ENCODE measurements at regions not wholly inside any gene's neighbourhood (a gene's known extent, or its start where the extent isn't known, plus 50 kb on each side); places are given as distances from the start of the nearest gene placed in this dataset.

GRCh38 chr16:9297437-9298113 is 206.1 kb downstream of the HAPSTR1 start:
- no peak for DNase-seq (ENCODE audit: low read depth in 1 of 2, low spot score in 1 of 2)

GRCh38 chr16:9300252-9300651 is 208.8 kb downstream of the HAPSTR1 start:
- no peak for DNase-seq (ENCODE audit: low read depth in 1 of 2, low spot score in 1 of 2)

- no peak for DNase-seq (ENCODE audit: low read depth in 1 of 2, low spot score in 1 of 2)
Measured at GRCh38 chr16:9302072-9302471, 210.6 kb downstream of the HAPSTR1 start.

GRCh38 chr16:9306753-9307152 is 215.3 kb downstream of the HAPSTR1 start:
- DNase-seq (ENCODE audit: low read depth in 1 of 2, low spot score in 1 of 2), result no peak

GRCh38 chr16:9307446-9307845 is 216.0 kb downstream of the HAPSTR1 start:
- DNase-seq (ENCODE audit: low read depth in 1 of 2, low spot score in 1 of 2), result no peak

- DNase-seq (ENCODE audit: low read depth in 1 of 2, low spot score in 1 of 2), result no peak
Measured at GRCh38 chr16:9308356-9308801, 216.9 kb downstream of the HAPSTR1 start.

GRCh38 chr16:9308850-9309249 is 217.4 kb downstream of the HAPSTR1 start:
- no peak for DNase-seq (ENCODE audit: low read depth in 1 of 2, low spot score in 1 of 2)

- DNase-seq (ENCODE audit: low read depth in 1 of 2, low spot score in 1 of 2), result no peak
Measured at GRCh38 chr16:9309844-9310243, 218.4 kb downstream of the HAPSTR1 start.

- no peak for DNase-seq (ENCODE audit: low read depth in 1 of 2, low spot score in 1 of 2)
Measured at GRCh38 chr16:9311303-9311954, 220.0 kb downstream of the HAPSTR1 start.

GRCh38 chr16:9316008-9316407 is 224.6 kb downstream of the HAPSTR1 start:
- DNase-seq (ENCODE audit: low read depth in 1 of 2, low spot score in 1 of 2), result no peak

- DNase-seq (ENCODE audit: low read depth in 1 of 2, low spot score in 1 of 2), result no peak
Measured at GRCh38 chr16:9316615-9317014, 225.2 kb downstream of the HAPSTR1 start.

GRCh38 chr16:9318764-9319163 is 227.3 kb downstream of the HAPSTR1 start:
- DNase-seq (ENCODE audit: low read depth in 1 of 2, low spot score in 1 of 2), result no peak

GRCh38 chr16:9322769-9323168 is 231.3 kb downstream of the HAPSTR1 start:
- no peak for DNase-seq (ENCODE audit: low read depth in 1 of 2, low spot score in 1 of 2)

- no peak for DNase-seq (ENCODE audit: low read depth in 1 of 2, low spot score in 1 of 2)
Measured at GRCh38 chr16:9323170-9323569, 231.7 kb downstream of the HAPSTR1 start.

- DNase-seq (ENCODE audit: low read depth in 1 of 2, low spot score in 1 of 2), result no peak
Measured at GRCh38 chr16:9327253-9327652, 235.8 kb downstream of the HAPSTR1 start.

- no peak for DNase-seq (ENCODE audit: low read depth in 1 of 2, low spot score in 1 of 2)
Measured at GRCh38 chr16:9328411-9328810, 237.0 kb downstream of the HAPSTR1 start.

- DNase-seq (ENCODE audit: low read depth in 1 of 2, low spot score in 1 of 2), result no peak
Measured at GRCh38 chr16:9330095-9330494, 238.7 kb downstream of the HAPSTR1 start.

GRCh38 chr16:9331503-9331902 is 240.1 kb downstream of the HAPSTR1 start:
- DNase-seq (ENCODE audit: low read depth in 1 of 2, low spot score in 1 of 2), result no peak

GRCh38 chr16:9332574-9333148 is 241.2 kb downstream of the HAPSTR1 start:
- no peak for DNase-seq (ENCODE audit: low read depth in 1 of 2, low spot score in 1 of 2)

- DNase-seq (ENCODE audit: low read depth in 1 of 2, low spot score in 1 of 2), result no peak
Measured at GRCh38 chr16:9333469-9333868, 242.0 kb downstream of the HAPSTR1 start.

GRCh38 chr16:9334103-9334502 is 242.7 kb downstream of the HAPSTR1 start:
- DNase-seq (ENCODE audit: low read depth in 1 of 2, low spot score in 1 of 2), result no peak

- DNase-seq (ENCODE audit: low read depth in 1 of 2, low spot score in 1 of 2), result no peak
Measured at GRCh38 chr16:9337308-9338032, 246.0 kb downstream of the HAPSTR1 start.

Data from activated CD4-positive, alpha-beta T cell treated with anti-CD3 and anti-CD28 coated beads, Interleukin-2, amount 50 U/mL, for 24 hours (primary cell).